SU-DHL-6 (cell line): ENCODE measurements at regions not wholly inside any gene's neighbourhood (a gene's known extent, or its start where the extent isn't known, plus 50 kb on each side); places are given as distances from the start of the nearest gene placed in this dataset.

Experiments used
- EZH2phosphoT487 ChIP-seq: fragments of 200-600 bp; sonication (generic), shearing (Covaris generic); conservative IDR thresholded peaks from 2 replicates; pipeline ENCODE4 v1.6.1; 2018; ENCODE audit warnings: mild to moderate bottlenecking, antibody characterized with exemption, low read length, moderate library complexity, mixed read lengths
- TF ChIP-seq, protein P1 (sequence below): fragments of 200-600 bp; sonication (generic); IDR thresholded peaks from one replicate; pipeline ENCODE4 v1.5.1; 2017; ENCODE audit warnings: antibody characterized with exemption, mild to moderate bottlenecking, low read length, moderate library complexity; ENCODE audit not compliant: insufficient read depth, poor library complexity, severe bottlenecking

GRCh38 chr3:177931346-177931745 is 604.9 kb upstream of the KCNMB2 start:
- TF ChIP-seq, protein P1, sequence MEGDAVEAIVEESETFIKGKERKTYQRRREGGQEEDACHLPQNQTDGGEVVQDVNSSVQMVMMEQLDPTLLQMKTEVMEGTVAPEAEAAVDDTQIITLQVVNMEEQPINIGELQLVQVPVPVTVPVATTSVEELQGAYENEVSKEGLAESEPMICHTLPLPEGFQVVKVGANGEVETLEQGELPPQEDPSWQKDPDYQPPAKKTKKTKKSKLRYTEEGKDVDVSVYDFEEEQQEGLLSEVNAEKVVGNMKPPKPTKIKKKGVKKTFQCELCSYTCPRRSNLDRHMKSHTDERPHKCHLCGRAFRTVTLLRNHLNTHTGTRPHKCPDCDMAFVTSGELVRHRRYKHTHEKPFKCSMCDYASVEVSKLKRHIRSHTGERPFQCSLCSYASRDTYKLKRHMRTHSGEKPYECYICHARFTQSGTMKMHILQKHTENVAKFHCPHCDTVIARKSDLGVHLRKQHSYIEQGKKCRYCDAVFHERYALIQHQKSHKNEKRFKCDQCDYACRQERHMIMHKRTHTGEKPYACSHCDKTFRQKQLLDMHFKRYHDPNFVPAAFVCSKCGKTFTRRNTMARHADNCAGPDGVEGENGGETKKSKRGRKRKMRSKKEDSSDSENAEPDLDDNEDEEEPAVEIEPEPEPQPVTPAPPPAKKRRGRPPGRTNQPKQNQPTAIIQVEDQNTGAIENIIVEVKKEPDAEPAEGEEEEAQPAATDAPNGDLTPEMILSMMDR, result no peak
- TF ChIP-seq EZH2phosphoT487, result no peak
